Sigmoid colon (tissue), 6 donors: ENCODE measurements at regions not wholly inside any gene's neighbourhood (a gene's known extent, or its start where the extent isn't known, plus 50 kb on each side); places are given as distances from the start of the nearest gene placed in this dataset.

Experiments used
- DNase-seq: peaks from one replicate; pipeline ENCODE4 v3.0.0-alpha.2; 2019
- H3K27ac ChIP-seq, 4 donors: fragments of 200-600 bp; sonication (generic); one replicate each; pipeline ENCODE4 v1.5.1; 2016 to 2019; ENCODE audit warnings: mild to moderate bottlenecking in 1 of 4
- H3K27me3 ChIP-seq, 3 donors: fragments of 200-600 bp; sonication (generic); one replicate each; pipeline ENCODE4 v1.5.1; 2019; ENCODE audit warnings: mild to moderate bottlenecking in 1 of 3
- H3K36me3 ChIP-seq, 4 donors: fragments of 200-600 bp; sonication (generic); one replicate each; pipeline ENCODE4 v1.5.1; 2016 to 2019
- H3K4me1 ChIP-seq, 4 donors: fragments of 200-600 bp; sonication (generic); one replicate each; pipeline ENCODE4 v1.5.1; 2017 to 2019
- H3K4me3 ChIP-seq, 4 donors: fragments of 200-600 bp; sonication (generic); one replicate each; pipeline ENCODE4 v1.5.1; 2017 to 2019; ENCODE audit warnings: mild to moderate bottlenecking in 2 of 4, moderate library complexity in 1 of 4
- H3K9me3 ChIP-seq, 4 donors: fragments of 200-600 bp in 3 of 4; sonication (generic) in 3 of 4; one replicate each; pipeline versions ENCODE4 v1.5.1 to v1.6.1; 2013 to 2019
- CTCF ChIP-seq, 4 experiments: fragments of 450-650 bp in 3 of 4; fragments of 200-600 bp in 1 of 4; IDR thresholded peaks; one replicate each; pipeline ENCODE4 v1.5.1; 2016 to 2019; ENCODE audit warnings: antibody characterized with exemption in 4 of 4, mild to moderate bottlenecking in 3 of 4, moderate library complexity in 2 of 4
- EP300 ChIP-seq, 4 donors: sonication (generic); formaldehyde crosslinking; IDR thresholded peaks; one replicate each; pipeline ENCODE4 v1.6.1; 2017; ENCODE audit warnings: antibody characterized with exemption in 4 of 4
- POLR2A ChIP-seq, 2 donors: fragments of 450-650 bp; IDR thresholded peaks; one replicate each; pipeline ENCODE4 v1.6.1; 2016; ENCODE audit warnings: antibody characterized with exemption in 2 of 2, mild to moderate bottlenecking in 2 of 2, moderate library complexity in 2 of 2
- POLR2AphosphoS5 ChIP-seq, 4 donors: sonication (generic); formaldehyde crosslinking; IDR thresholded peaks; one replicate each; pipeline ENCODE4 v1.6.1; 2017; ENCODE audit warnings: antibody characterized with exemption in 4 of 4
- WGBS, 2 donors: extraction: QIAGEN DNeasy Blood & Tissue Kit; methylation state at CpG; one replicate each; pipeline ENCODE4 v1.1.7; 2013; 5-methylcytosine and 5-hydroxymethylcytosine counted together
- intact Hi-C: fragments of 100-400 bp; cut with DNase I; formaldehyde crosslinking; loops from one replicate; pipeline ENCODE4 v1.15.1; 2023
- donor health status: healthy with polysubstance abuse.
- donor health status: healthy.

- no peak for DNase-seq
- Histone ChIP-seq H3K4me3 (no peak overlapping the region), H3K9me3 (no peaks in the 10 kb centered on the region), H3K27ac (peak overlapping the region; percentile 72 to 83 (median 77)), H3K4me1 (peaks cover 0 to 61% (median 38%) of the 10 kb centered on the region in 4 donors), H3K27me3 (no peaks in the 10 kb centered on the region), H3K36me3 (no peaks in the 10 kb centered on the region)
- intact Hi-C loops = loop anchor here (1.0 to 5.0 kb wide), 2 partner anchors 122 to 221 kb away; no protein-coding TSS in a partner anchor
- TF ChIP-seq CTCF (IDR thresholded peaks at IDR 0.05) (no peak), POLR2A (IDR thresholded peaks at IDR 0.05) (no peak), POLR2AphosphoS5 (IDR thresholded peaks at IDR 0.05) (no peak), EP300 (IDR thresholded peaks at IDR 0.05) (no peak)
- 48 to 65% methylated on average over 3 of the region's 3 CpGs for WGBS, 2 donors
These were observed 200.6 kb downstream of the JCAD start for GRCh38 chr10:29858702-29859267.

GRCh38 chr10:29857843-29858701, 201.3 kb downstream of the JCAD start:
- intact Hi-C loops = loop anchor here (1.0 to 5.0 kb wide), 2 partner anchors 122 to 221 kb away; no protein-coding TSS in a partner anchor

GRCh38 chr10:29856295-29856694, 203.1 kb downstream of the JCAD start:
- intact Hi-C loops = loop anchor here (5.0 kb wide), 1 partner anchor 219 kb away; no protein-coding TSS in a partner anchor
- 35 to 71% methylated on average over 3 of the region's 3 CpGs for WGBS, 2 donors
- Histone ChIP-seq H3K4me1 (peaks cover 0 to 48% (median 38%) of the 10 kb centered on the region in 4 donors), H3K9me3 (no peaks in the 10 kb centered on the region), H3K4me3 (no peak overlapping the region), H3K36me3 (no peaks in the 10 kb centered on the region), H3K27me3 (no peaks in the 10 kb centered on the region), H3K27ac (peak overlapping the region in 2 of 4 donors; percentile 74 to 83)
- no peak for DNase-seq
- TF ChIP-seq POLR2A (IDR thresholded peaks at IDR 0.05) (no peak), POLR2AphosphoS5 (IDR thresholded peaks at IDR 0.05) (no peak), CTCF (IDR thresholded peaks at IDR 0.05) (no peak), EP300 (IDR thresholded peaks at IDR 0.05) (no peak)

More at GRCh38 chr10:29857843-29858701, 201.3 kb downstream of the JCAD start:
- H3K4me3 ChIP-seq = peak overlapping the region in 1 of 4 donors; percentile 8
- H3K36me3 ChIP-seq = no peaks in the 10 kb centered on the region
- 24 to 35% methylated on average over 11 of the region's 11 CpGs for WGBS, 2 donors
- peak overlapping the region; percentile 72 to 83 (median 77) for H3K27ac ChIP-seq
- H3K4me1 ChIP-seq = peaks cover 0 to 61% (median 38%) of the 10 kb centered on the region in 4 donors
- H3K27me3 ChIP-seq = no peaks in the 10 kb centered on the region
- TF ChIP-seq POLR2A (IDR thresholded peaks at IDR 0.05) = no peak
- peak; percentile 47 to 83 (median 54) for TF ChIP-seq EP300 (IDR thresholded peaks at IDR 0.05)
- peak; percentile 69 to 86 (median 78) for TF ChIP-seq POLR2AphosphoS5 (IDR thresholded peaks at IDR 0.05)
- peak; percentile 35 to 78 (median 70) for TF ChIP-seq CTCF (IDR thresholded peaks at IDR 0.05)
- H3K9me3 ChIP-seq = no peaks in the 10 kb centered on the region
- DNase-seq = peak; percentile 91

GRCh38 chr10:29853913-29854312, 205.5 kb downstream of the JCAD start:
- Histone ChIP-seq H3K4me1 (peaks cover 0 to 45% (median 40%) of the 10 kb centered on the region in 4 donors), H3K27ac (peak overlapping the region in 1 of 4 donors; percentile 24), H3K9me3 (no peaks in the 10 kb centered on the region), H3K4me3 (no peak overlapping the region), H3K27me3 (no peaks in the 10 kb centered on the region), H3K36me3 (no peaks in the 10 kb centered on the region)
- WGBS, 2 donors = 88 to 92% methylated on average over 4 of the region's 4 CpGs
- TF ChIP-seq POLR2A (IDR thresholded peaks at IDR 0.05) (no peak), POLR2AphosphoS5 (IDR thresholded peaks at IDR 0.05) (no peak), CTCF (IDR thresholded peaks at IDR 0.05) (no peak), EP300 (IDR thresholded peaks at IDR 0.05) (no peak)
- no peak for DNase-seq
- intact Hi-C loops = no loop called here
